ENCODE measurements at regions not wholly inside any gene's neighbourhood (a gene's known extent, or its start where the extent isn't known, plus 50 kb on each side); places are given as distances from the start of the nearest gene placed in this dataset.

GRCh38 chr12:126069549-126070165 is 1004.4 kb downstream of the AACS start:
- Mint-ChIP-seq H3K4me3 (ENCODE audit: unreplicated experiment) (no peak overlapping the region), H3K4me1 (ENCODE audit: unreplicated experiment) (no peaks in the 10 kb centered on the region), H3K27me3 (ENCODE audit: unreplicated experiment) (no peaks in the 10 kb centered on the region), H3K36me3 (ENCODE audit: unreplicated experiment) (no peaks in the 10 kb centered on the region), H3K27ac (ENCODE audit: unreplicated experiment) (no peak overlapping the region), H3K9me3 (ENCODE audit: unreplicated experiment) (peaks cover 35% of the 10 kb centered on the region)
- no peak for DNase-seq (ENCODE audit: extremely low spot score, unreplicated experiment)
- TF ChIP-seq CTCF (IDR thresholded peaks at IDR 0.05) = peak; percentile 29

- Mint-ChIP-seq H3K27me3 (ENCODE audit: unreplicated experiment) (no peaks in the 10 kb centered on the region), H3K4me3 (ENCODE audit: unreplicated experiment) (no peak overlapping the region), H3K9me3 (ENCODE audit: unreplicated experiment) (peaks cover 44% of the 10 kb centered on the region), H3K4me1 (ENCODE audit: unreplicated experiment) (no peaks in the 10 kb centered on the region), H3K36me3 (ENCODE audit: unreplicated experiment) (no peaks in the 10 kb centered on the region), H3K27ac (ENCODE audit: unreplicated experiment) (no peak overlapping the region)
- TF ChIP-seq CTCF (IDR thresholded peaks at IDR 0.05) = no peak
- no peak for DNase-seq (ENCODE audit: extremely low spot score, unreplicated experiment)
Observed at GRCh38 chr12:126076515-126076914, 1011.3 kb downstream of the AACS start.

- TF ChIP-seq CTCF (IDR thresholded peaks at IDR 0.05) = no peak
- Mint-ChIP-seq H3K4me3 (ENCODE audit: unreplicated experiment) (no peak overlapping the region), H3K27me3 (ENCODE audit: unreplicated experiment) (no peaks in the 10 kb centered on the region), H3K27ac (ENCODE audit: unreplicated experiment) (no peak overlapping the region), H3K9me3 (ENCODE audit: unreplicated experiment) (peaks cover 24% of the 10 kb centered on the region), H3K36me3 (ENCODE audit: unreplicated experiment) (no peaks in the 10 kb centered on the region), H3K4me1 (ENCODE audit: unreplicated experiment) (no peaks in the 10 kb centered on the region)
- DNase-seq (ENCODE audit: extremely low spot score, unreplicated experiment) = no peak
Observed at GRCh38 chr12:126083926-126084325, 1018.7 kb downstream of the AACS start.

GRCh38 chr12:126084480-126084879 is 1019.2 kb downstream of the AACS start:
- peaks cover 24% of the 10 kb centered on the region for H3K9me3 Mint-ChIP-seq (ENCODE audit: unreplicated experiment)
- H3K27ac Mint-ChIP-seq (ENCODE audit: unreplicated experiment) = no peak overlapping the region
- DNase-seq (ENCODE audit: extremely low spot score, unreplicated experiment) = no peak
- H3K4me1 Mint-ChIP-seq (ENCODE audit: unreplicated experiment) = no peaks in the 10 kb centered on the region
- TF ChIP-seq CTCF (IDR thresholded peaks at IDR 0.05) = no peak
- no peaks in the 10 kb centered on the region for H3K36me3 Mint-ChIP-seq (ENCODE audit: unreplicated experiment)
- no peak overlapping the region for H3K4me3 Mint-ChIP-seq (ENCODE audit: unreplicated experiment)
- no peaks in the 10 kb centered on the region for H3K27me3 Mint-ChIP-seq (ENCODE audit: unreplicated experiment)

GRCh38 chr12:126086242-126086641 is 1021.0 kb downstream of the AACS start:
- no peak for TF ChIP-seq CTCF (IDR thresholded peaks at IDR 0.05)
- DNase-seq (ENCODE audit: extremely low spot score, unreplicated experiment) = no peak
- Mint-ChIP-seq H3K27ac (ENCODE audit: unreplicated experiment) (no peak overlapping the region), H3K4me3 (ENCODE audit: unreplicated experiment) (no peak overlapping the region), H3K27me3 (ENCODE audit: unreplicated experiment) (no peaks in the 10 kb centered on the region), H3K9me3 (ENCODE audit: unreplicated experiment) (peaks cover 23% of the 10 kb centered on the region), H3K36me3 (ENCODE audit: unreplicated experiment) (no peaks in the 10 kb centered on the region), H3K4me1 (ENCODE audit: unreplicated experiment) (no peaks in the 10 kb centered on the region)

Measured in osteocyte (in vitro differentiated cells).